Common myeloid progenitor, CD34-positive (primary cell): ENCODE measurements at regions not wholly inside any gene's neighbourhood (a gene's known extent, or its start where the extent isn't known, plus 50 kb on each side); places are given as distances from the start of the nearest gene placed in this dataset.

Experiments
- CTCF ChIA-PET: fragments of 350-600 bp; sonication (Branson Sonifier 250); formaldehyde crosslinking; loops from one replicate; lab custom pipeline; 2021; ENCODE audit warnings: antibody characterized with exemption; lab: Charles Lee
- POLR2A ChIA-PET: fragments of 350-600 bp; sonication (Branson Sonifier 250); formaldehyde crosslinking; loops from one replicate; lab custom pipeline; 2021; ENCODE audit warnings: antibody characterized with exemption; lab: Charles Lee
- DNase-seq, 3 donors: peaks; one replicate each; pipeline versions ENCODE4 v3.0.0 to v3.0.0-alpha.2; 2013
- H3K27ac ChIP-seq, 2 experiments: 1 replicate in 1 of 2; 2 replicates in 1 of 2; pipeline ENCODE4 v1.7.0; 2013; ENCODE audit warnings: inconsistent platforms in 2 of 2, low read length in 2 of 2, mild to moderate bottlenecking in 2 of 2, low read depth in 1 of 2, moderate library complexity in 1 of 2; ENCODE audit not compliant: severe bottlenecking in 2 of 2, insufficient read depth in 1 of 2, poor library complexity in 1 of 2
- H3K27me3 ChIP-seq, 5 experiments: replicated peaks in 2 of 5; 1 replicate in 3 of 5; 2 replicates in 2 of 5; pipeline versions ENCODE4 v1.6.1 to v1.7.0; 2013; ENCODE audit warnings: low read length in 4 of 5, mild to moderate bottlenecking in 2 of 5, moderate library complexity in 2 of 5, inconsistent platforms in 1 of 5; ENCODE audit not compliant: insufficient read depth in 5 of 5, control insufficient read depth in 4 of 5
- H3K36me3 ChIP-seq, 4 experiments: 1 replicate in 2 of 4; 2 replicates in 2 of 4; pipeline versions ENCODE4 v1.6.1 to v1.7.0; 2013; ENCODE audit warnings: low read length in 3 of 4, control low read depth in 1 of 4, mild to moderate bottlenecking in 1 of 4; ENCODE audit not compliant: control insufficient read depth in 4 of 4, insufficient read depth in 4 of 4
- H3K4me1 ChIP-seq, 4 experiments: 1 replicate in 3 of 4; 2 replicates in 1 of 4; pipeline versions ENCODE4 v1.6.1 to v1.7.1; 2013; ENCODE audit warnings: low read length in 3 of 4, mild to moderate bottlenecking in 3 of 4, control low read depth in 1 of 4, inconsistent platforms in 1 of 4, moderate library complexity in 1 of 4; ENCODE audit not compliant: control insufficient read depth in 4 of 4, insufficient read depth in 4 of 4; ENCODE audit errors: control extremely low read depth in 1 of 4
- H3K4me3 ChIP-seq, 7 experiments: 1 replicate in 4 of 7; 2 replicates in 3 of 7; pipeline versions ENCODE4 v1.5.1 to v1.7.0; 2013; ENCODE audit warnings: mild to moderate bottlenecking in 7 of 7, low read length in 6 of 7, moderate library complexity in 6 of 7, inconsistent platforms in 2 of 7, low read depth in 2 of 7, control low read depth in 1 of 7; ENCODE audit not compliant: insufficient read depth in 4 of 7, control insufficient read depth in 1 of 7; ENCODE audit errors: extremely low read depth in 1 of 7
- H3K9me3 ChIP-seq, 5 experiments: 1 replicate in 4 of 5; 2 replicates in 1 of 5; pipeline versions ENCODE4 v1.6.1 to v1.7.1; 2013; ENCODE audit warnings: low read length in 4 of 5, mild to moderate bottlenecking in 2 of 5, inconsistent platforms in 1 of 5, low read depth in 1 of 5, moderate library complexity in 1 of 5; ENCODE audit not compliant: control insufficient read depth in 4 of 5, insufficient read depth in 2 of 5; ENCODE audit errors: control extremely low read depth in 1 of 5
- WGBS: methylation state at CpG from one replicate; pipeline ENCODE4 v1.1.5; 2013; ENCODE audit not compliant: insufficient coverage; 5-methylcytosine and 5-hydroxymethylcytosine counted together

DNA sequence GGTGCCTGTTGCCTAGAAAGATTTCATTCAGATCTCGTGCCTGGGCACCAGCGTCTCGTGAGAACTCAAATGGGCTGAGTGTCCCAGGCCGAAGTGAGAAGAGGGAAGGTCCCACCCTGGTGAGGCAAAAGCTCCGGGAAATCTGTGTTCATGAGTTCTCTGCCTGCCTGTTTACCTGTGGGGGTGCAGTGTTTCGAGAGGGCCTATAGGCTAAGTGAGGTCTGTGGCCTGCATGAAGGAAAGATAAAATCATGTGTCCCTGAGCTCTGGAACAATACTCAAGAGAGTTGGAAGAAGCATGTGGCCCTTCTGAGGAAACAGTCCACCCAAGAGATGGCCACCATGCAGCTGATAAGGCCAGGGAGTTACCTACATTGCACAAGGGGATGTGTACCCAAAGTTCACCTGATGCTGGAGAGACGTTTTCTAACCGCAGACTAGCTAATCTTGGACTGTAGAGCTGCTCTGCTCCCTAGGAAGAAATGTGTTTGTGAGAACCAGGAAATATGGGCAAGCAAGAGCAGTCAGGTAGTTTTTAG, 63.5 kb upstream of the ST3GAL5 start:
- peaks cover 0 to 13% (median 3%) of the 10 kb centered on the region in 4 experiments for H3K4me1 ChIP-seq
- peak in 1 of 3 donors; percentile 6 for DNase-seq
- H3K27me3 ChIP-seq = no peaks in the 10 kb centered on the region
- peaks cover 0 to 8% (median under 1%) of the 10 kb centered on the region in 5 experiments for H3K9me3 ChIP-seq
- no peak overlapping the region for H3K4me3 ChIP-seq
- POLR2A ChIA-PET = no interaction called here
- CTCF ChIA-PET = interaction anchor here (0.8 to 1.4 kb wide), 3 partner anchors 16 to 112 kb away, joined by 3 read pairs; no protein-coding TSS in a partner anchor
- H3K27ac ChIP-seq = no peak overlapping the region
- 96% methylated on average over 8 of the region's 8 CpGs for WGBS
- H3K36me3 ChIP-seq = no peaks in the 10 kb centered on the region

DNA sequence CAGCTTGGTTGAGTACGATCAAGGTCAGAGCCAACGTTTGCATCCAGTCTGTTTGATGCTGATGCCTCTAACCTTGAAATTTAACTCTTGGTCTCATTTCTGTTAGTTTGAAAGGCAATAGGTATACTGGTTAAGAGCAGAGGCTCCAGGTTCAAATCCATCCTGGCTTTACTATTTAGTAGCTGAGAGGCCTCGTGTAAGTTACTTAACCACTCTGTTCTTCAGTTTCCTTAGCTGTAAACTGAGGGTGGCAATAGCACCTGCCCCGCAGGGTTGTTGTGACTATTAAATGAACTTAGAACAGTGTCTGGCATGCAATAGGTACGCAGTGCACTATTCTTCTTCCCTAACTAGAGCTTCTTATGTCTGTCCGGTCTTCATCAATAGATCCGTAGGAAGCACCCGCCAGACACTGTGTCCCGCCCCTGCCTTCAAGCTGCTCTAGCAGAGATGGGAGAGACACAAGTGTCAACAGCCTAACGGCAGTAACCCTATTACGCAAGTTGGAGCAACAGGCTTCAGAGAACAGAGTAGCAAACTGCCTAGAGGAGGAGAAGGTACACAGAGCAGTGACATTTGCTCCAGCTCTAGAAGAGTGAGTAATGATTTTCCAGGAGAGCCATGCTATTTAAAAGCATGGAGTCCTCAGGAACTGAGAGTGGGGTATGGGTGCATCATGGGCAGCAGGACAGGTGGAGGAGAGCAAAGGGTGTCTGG, 62.7 kb upstream of the ST3GAL5 start:
- peaks cover 0 to 10% (median 1%) of the 10 kb centered on the region in 5 experiments for H3K9me3 ChIP-seq
- ChIA-PET CTCF (interaction anchor here (0.8 to 3.1 kb wide), 5 partner anchors 12 to 112 kb away, joined by 3 to 13 read pairs (median 3); no protein-coding TSS in a partner anchor), POLR2A (no interaction called here)
- peaks cover 0 to 7% (median 3%) of the 10 kb centered on the region in 4 experiments for H3K4me1 ChIP-seq
- no peaks in the 10 kb centered on the region for H3K36me3 ChIP-seq
- no peak for DNase-seq
- 94% methylated on average over 11 of the region's 11 CpGs for WGBS
- H3K27ac ChIP-seq = no peak overlapping the region
- H3K4me3 ChIP-seq = no peak overlapping the region
- H3K27me3 ChIP-seq = no peaks in the 10 kb centered on the region

DNA sequence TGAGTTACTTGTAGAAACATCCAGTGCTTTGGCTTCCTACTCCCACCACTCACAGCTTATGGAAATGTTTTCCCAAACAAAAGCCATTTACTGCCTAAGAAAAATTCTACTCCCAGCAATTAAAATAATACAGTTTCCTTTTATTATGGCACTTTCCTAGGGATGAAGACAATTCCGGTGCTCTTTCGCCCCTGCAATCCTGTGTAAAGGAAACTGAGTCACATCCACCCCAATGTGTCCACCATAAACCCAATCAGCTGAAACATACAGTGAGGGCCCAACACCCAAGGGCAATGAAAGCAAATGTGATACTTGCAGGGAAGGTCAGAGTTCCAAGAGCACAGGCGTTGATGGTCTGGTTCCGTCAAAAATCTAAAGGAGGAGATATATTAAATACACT, 62.0 kb upstream of the ST3GAL5 start:
- no peak for DNase-seq
- WGBS = 98% methylated on average over 4 of the region's 4 CpGs
- H3K4me3 ChIP-seq = no peak overlapping the region
- no peak overlapping the region for H3K27ac ChIP-seq
- ChIA-PET CTCF (interaction anchor here (1.0 to 3.1 kb wide), 4 partner anchors 9 to 63 kb away, joined by 4 to 13 read pairs (median 5); no protein-coding TSS in a partner anchor), POLR2A (no interaction called here)
- H3K36me3 ChIP-seq = no peaks in the 10 kb centered on the region
- peaks cover 0 to 7% (median 3%) of the 10 kb centered on the region in 4 experiments for H3K4me1 ChIP-seq
- H3K9me3 ChIP-seq = peaks cover 0 to 10% (median 1%) of the 10 kb centered on the region in 5 experiments
- no peaks in the 10 kb centered on the region for H3K27me3 ChIP-seq

DNA sequence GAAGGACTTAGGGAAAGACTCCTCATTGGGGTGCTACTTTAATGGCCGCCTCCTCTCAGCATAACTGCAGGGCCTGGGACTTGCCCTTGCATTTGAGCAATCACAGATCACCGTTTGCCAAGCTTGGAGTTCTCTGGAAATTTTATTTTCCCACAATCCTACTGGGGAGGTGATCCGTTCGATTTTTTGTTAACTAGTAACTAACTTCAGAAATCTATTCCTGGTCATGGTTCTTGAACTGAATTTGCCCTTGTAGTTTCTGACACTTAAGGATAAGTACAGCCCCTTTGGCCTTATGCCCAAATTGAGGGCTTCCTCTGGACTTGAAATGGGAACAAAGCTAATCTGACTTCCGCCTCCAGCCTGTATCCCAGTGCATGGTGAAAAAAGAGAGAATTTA, 60.5 kb upstream of the ST3GAL5 start:
- Histone ChIP-seq H3K36me3 (no peaks in the 10 kb centered on the region), H3K4me1 (peaks cover 0 to 7% (median 3%) of the 10 kb centered on the region in 4 experiments), H3K4me3 (no peak overlapping the region), H3K27me3 (no peaks in the 10 kb centered on the region), H3K27ac (no peak overlapping the region), H3K9me3 (peaks cover 0 to 13% (median 1%) of the 10 kb centered on the region in 5 experiments)
- DNase-seq = peak; percentile 7 to 19 (median 17)
- WGBS = 81% methylated on average over 3 of the region's 5 CpGs
- ChIA-PET CTCF (interaction anchor here (1.1 to 3.1 kb wide), 5 partner anchors 9 to 170 kb away, joined by 3 to 13 read pairs (median 4); no protein-coding TSS in a partner anchor), POLR2A (no interaction called here)

DNA sequence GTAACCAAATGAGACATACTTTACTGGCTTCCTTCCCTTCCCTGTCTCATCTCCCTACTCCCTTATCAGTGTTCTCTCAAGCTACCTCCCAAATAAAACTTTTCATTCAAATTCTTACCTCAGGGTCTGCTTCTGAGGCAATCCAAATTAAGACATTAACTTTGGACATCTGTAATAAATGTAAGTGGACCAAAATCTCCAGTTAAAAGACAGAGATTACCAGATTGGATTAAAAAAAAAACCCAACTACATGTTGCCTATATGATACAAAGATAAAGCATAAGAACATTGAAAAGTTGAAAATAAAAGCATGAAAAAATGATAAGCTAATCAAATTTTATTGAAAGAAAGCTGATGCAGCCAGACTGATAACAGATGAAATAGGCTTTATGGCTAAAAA, 58.8 kb upstream of the ST3GAL5 start:
- H3K36me3 ChIP-seq = no peaks in the 10 kb centered on the region
- no peaks in the 10 kb centered on the region for H3K27me3 ChIP-seq
- H3K4me3 ChIP-seq = no peak overlapping the region
- DNase-seq = no peak
- H3K4me1 ChIP-seq = peaks cover 0 to 7% (median under 1%) of the 10 kb centered on the region in 4 experiments
- POLR2A ChIA-PET = no interaction called here
- H3K27ac ChIP-seq = no peak overlapping the region
- peaks cover 0 to 25% (median 5%) of the 10 kb centered on the region in 5 experiments for H3K9me3 ChIP-seq
- CTCF ChIA-PET = no interaction called here

DNA sequence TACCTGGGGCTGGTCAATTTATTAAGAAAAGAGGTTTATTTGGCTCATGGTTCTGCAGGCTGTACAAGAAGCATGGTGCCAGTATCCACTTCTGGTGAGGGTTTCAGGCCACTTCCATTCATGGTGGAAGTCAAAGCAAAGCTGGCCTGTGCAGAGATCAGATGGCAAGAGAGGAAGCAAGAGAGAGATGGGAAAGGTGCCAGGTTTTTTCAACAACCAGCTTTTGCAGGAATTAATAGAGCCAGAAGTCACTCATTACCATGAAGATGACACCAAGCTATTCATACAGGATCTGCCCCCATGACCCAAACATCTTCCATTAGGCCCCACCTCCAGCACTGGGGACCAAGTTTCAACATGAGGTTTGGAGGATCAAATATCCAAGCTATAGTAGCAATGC, 56.8 kb upstream of the ST3GAL5 start:
- no peaks in the 10 kb centered on the region for H3K4me1 ChIP-seq
- CTCF ChIA-PET = interaction anchor here (0.7 kb wide), 1 partner anchor 16 kb away, joined by 3 read pairs; no protein-coding TSS in a partner anchor
- POLR2A ChIA-PET = no interaction called here

DNA sequence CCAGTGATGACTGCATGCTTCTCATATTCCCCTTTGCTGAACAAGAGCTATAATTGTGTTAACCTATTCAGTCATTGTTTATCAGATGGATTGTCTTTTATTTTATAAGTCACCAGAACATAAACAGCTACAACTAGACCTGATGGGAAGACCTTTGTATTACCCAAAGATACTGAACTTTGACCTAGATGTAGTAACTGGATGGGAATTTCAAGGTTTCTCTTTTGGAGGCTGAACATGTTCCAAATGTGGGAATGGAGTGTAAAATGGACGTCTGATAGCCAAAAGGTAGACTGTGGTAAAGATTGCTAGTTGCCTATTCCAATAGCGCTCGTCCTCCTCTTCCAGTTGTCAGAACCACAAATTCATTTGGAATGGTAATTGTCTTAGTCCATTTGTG, 56.4 kb upstream of the ST3GAL5 start:
- no peak overlapping the region for H3K27ac ChIP-seq
- no peak for DNase-seq
- no peaks in the 10 kb centered on the region for H3K36me3 ChIP-seq
- H3K4me1 ChIP-seq = no peaks in the 10 kb centered on the region
- ChIA-PET POLR2A (no interaction called here), CTCF (no interaction called here)
- WGBS = no CpG with 5 or more reads among the region's 3 CpGs
- peaks cover 0 to 36% (median 9%) of the 10 kb centered on the region in 5 experiments for H3K9me3 ChIP-seq
- H3K4me3 ChIP-seq = no peak overlapping the region
- no peaks in the 10 kb centered on the region for H3K27me3 ChIP-seq

More for the DNA sequence above, 56.8 kb upstream of the ST3GAL5 start:
- Histone ChIP-seq H3K4me3 (no peak overlapping the region), H3K27ac (no peak overlapping the region), H3K36me3 (no peaks in the 10 kb centered on the region), H3K9me3 (peaks cover 0 to 36% (median 9%) of the 10 kb centered on the region in 5 experiments), H3K27me3 (no peaks in the 10 kb centered on the region)
- DNase-seq = no peak
